ENCODE measurements at regions not wholly inside any gene's neighbourhood (a gene's known extent, or its start where the extent isn't known, plus 50 kb on each side); places are given as distances from the start of the nearest gene placed in this dataset.

DNA sequence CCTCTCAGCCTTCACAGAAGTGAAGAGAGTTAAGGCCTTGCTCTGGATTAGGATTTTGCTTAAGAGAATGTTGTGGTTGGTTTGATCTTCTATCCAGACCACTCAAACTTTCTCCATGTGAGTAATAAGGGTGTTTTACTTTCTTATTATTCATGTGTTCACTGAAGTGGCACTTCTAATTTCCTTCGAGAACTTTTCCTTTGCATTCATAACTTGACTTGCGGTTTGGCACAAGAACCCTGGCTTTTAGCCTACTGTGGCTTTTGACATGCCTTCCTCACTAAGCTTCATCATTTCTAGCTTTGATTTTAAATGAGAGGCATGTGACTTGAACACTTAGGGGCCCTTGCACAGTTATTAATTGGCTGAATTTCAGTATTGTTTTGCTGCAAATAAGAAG is 166.1 kb upstream of the OPRM1 start:
- no peaks in the 10 kb centered on the region for H3K4me1 ChIP-seq (ENCODE audit: insufficient read depth, low read length, poor library complexity, severe bottlenecking)
- intact Hi-C loops (cut with micrococcal nuclease; ENCODE audit: unreplicated experiment): no loop called here
- H3K9me3 ChIP-seq (ENCODE audit: low read length): no peaks in the 10 kb centered on the region
- H3K4me2 ChIP-seq (ENCODE audit: low read length): no peak overlapping the region
- no peak for DNase-seq (ENCODE audit: low spot score)
- no TSS peak for BruUV-seq (replicated peaks)
- H2AFZ ChIP-seq (ENCODE audit: low read length): no peak overlapping the region
- H4K20me1 ChIP-seq (ENCODE audit: insufficient read depth, low read length): no peaks in the 10 kb centered on the region
- H3K9me2 ChIP-seq (ENCODE audit: insufficient read depth, low read length): no peaks in the 10 kb centered on the region
- H3K79me2 ChIP-seq (ENCODE audit: insufficient read depth, low read depth, low read length): no peaks in the 10 kb centered on the region
- H3K4me3 ChIP-seq (ENCODE audit: low read depth, low read length, poor library complexity, severe bottlenecking): no peak overlapping the region
- H3K36me3 ChIP-seq (ENCODE audit: insufficient read depth, low read length): no peaks in the 10 kb centered on the region
- no peak overlapping the region for H3K27ac ChIP-seq (ENCODE audit: low read depth, low read length, poor library complexity, severe bottlenecking)
- ChIA-PET CTCF (ENCODE audit: unreplicated experiment) (no interaction called here), POLR2A (interaction anchor here (1.2 kb wide), 1 partner anchor 10 kb away, joined by 3 read pairs; no protein-coding TSS in a partner anchor)
- TF ChIP-seq EZH2phosphoT487 (IDR thresholded peaks at IDR 0.05; ENCODE audit: borderline replicate concordance, low read depth, low read length): no peak
- TF ChIP-seq, protein P1, sequence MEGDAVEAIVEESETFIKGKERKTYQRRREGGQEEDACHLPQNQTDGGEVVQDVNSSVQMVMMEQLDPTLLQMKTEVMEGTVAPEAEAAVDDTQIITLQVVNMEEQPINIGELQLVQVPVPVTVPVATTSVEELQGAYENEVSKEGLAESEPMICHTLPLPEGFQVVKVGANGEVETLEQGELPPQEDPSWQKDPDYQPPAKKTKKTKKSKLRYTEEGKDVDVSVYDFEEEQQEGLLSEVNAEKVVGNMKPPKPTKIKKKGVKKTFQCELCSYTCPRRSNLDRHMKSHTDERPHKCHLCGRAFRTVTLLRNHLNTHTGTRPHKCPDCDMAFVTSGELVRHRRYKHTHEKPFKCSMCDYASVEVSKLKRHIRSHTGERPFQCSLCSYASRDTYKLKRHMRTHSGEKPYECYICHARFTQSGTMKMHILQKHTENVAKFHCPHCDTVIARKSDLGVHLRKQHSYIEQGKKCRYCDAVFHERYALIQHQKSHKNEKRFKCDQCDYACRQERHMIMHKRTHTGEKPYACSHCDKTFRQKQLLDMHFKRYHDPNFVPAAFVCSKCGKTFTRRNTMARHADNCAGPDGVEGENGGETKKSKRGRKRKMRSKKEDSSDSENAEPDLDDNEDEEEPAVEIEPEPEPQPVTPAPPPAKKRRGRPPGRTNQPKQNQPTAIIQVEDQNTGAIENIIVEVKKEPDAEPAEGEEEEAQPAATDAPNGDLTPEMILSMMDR (conservative IDR thresholded peaks at IDR 0.05; ENCODE audit: low read length): no peak

DNA sequence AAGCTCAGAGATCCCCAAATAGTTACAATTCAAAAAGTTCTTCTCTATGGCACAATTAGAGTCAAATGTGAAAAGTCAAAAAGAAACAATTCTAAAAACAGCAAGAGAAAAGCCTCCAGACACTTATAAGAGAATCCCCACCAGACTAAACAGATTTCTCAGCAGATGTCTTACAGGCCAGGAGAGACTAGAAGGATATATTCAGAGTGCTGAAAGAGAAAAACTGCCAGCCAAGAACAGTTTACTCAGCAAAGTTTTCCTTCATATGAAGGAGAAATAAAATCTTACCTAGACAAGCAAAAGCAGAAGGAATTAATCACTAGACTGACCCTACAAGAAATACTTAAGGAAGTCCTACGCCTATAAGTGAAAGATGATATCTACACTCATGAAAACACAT is 176.1 kb upstream of the OPRM1 start:
- ChIA-PET POLR2A (interaction anchor here (0.9 to 1.0 kb wide), 2 partner anchors 10 to 41 kb away, joined by 3 to 4 read pairs; no protein-coding TSS in a partner anchor), CTCF (ENCODE audit: unreplicated experiment) (no interaction called here)
- Histone ChIP-seq H3K4me3 (ENCODE audit: low read depth, low read length, poor library complexity, severe bottlenecking) (no peak overlapping the region), H2AFZ (ENCODE audit: low read length) (no peak overlapping the region), H3K4me2 (ENCODE audit: low read length) (no peak overlapping the region), H4K20me1 (ENCODE audit: insufficient read depth, low read length) (no peaks in the 10 kb centered on the region), H3K79me2 (ENCODE audit: insufficient read depth, low read depth, low read length) (no peaks in the 10 kb centered on the region), H3K9me3 (ENCODE audit: low read length) (no peaks in the 10 kb centered on the region), H3K27ac (ENCODE audit: low read depth, low read length, poor library complexity, severe bottlenecking) (no peak overlapping the region), H3K36me3 (ENCODE audit: insufficient read depth, low read length) (no peaks in the 10 kb centered on the region), H3K4me1 (ENCODE audit: insufficient read depth, low read length, poor library complexity, severe bottlenecking) (no peaks in the 10 kb centered on the region), H3K9me2 (ENCODE audit: insufficient read depth, low read length) (no peaks in the 10 kb centered on the region)
- BruUV-seq (replicated peaks): no TSS peak
- intact Hi-C loops (cut with micrococcal nuclease; ENCODE audit: unreplicated experiment): no loop called here
- TF ChIP-seq, protein P1 (conservative IDR thresholded peaks at IDR 0.05; ENCODE audit: low read length): no peak
- no peak for TF ChIP-seq EZH2phosphoT487 (IDR thresholded peaks at IDR 0.05; ENCODE audit: borderline replicate concordance, low read depth, low read length)
- DNase-seq (ENCODE audit: low spot score): no peak

DNA sequence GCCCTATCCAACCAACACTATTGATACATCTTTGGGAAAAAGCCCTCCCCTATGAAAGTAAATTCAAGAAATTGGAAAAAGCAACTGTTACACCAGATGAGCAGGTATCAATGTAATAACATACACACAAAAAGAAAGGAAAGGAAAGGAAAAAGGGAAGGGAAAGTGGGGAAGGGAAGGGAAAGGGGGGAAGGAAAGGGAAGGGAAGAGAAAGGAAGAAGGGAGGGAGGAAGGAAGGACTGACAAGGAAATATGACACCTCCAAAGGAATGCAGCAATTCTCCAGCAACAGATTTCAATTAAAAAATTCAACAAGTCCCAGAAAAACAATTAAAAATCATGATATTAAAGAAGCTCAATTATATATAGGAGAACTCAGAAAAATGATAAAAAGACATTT is 176.9 kb upstream of the OPRM1 start:
- POLR2A ChIA-PET: interaction anchor here (1.0 kb wide), 1 partner anchor 40 kb away, joined by 4 read pairs; no protein-coding TSS in a partner anchor

More for the DNA sequence above, 176.9 kb upstream of the OPRM1 start:
- intact Hi-C loops (cut with micrococcal nuclease; ENCODE audit: unreplicated experiment): no loop called here
- Histone ChIP-seq H2AFZ (ENCODE audit: low read length) (no peak overlapping the region), H3K9me3 (ENCODE audit: low read length) (no peaks in the 10 kb centered on the region), H3K79me2 (ENCODE audit: insufficient read depth, low read depth, low read length) (no peaks in the 10 kb centered on the region), H3K4me2 (ENCODE audit: low read length) (no peak overlapping the region), H3K9me2 (ENCODE audit: insufficient read depth, low read length) (no peaks in the 10 kb centered on the region), H3K36me3 (ENCODE audit: insufficient read depth, low read length) (no peaks in the 10 kb centered on the region), H3K27ac (ENCODE audit: low read depth, low read length, poor library complexity, severe bottlenecking) (no peak overlapping the region), H3K4me1 (ENCODE audit: insufficient read depth, low read length, poor library complexity, severe bottlenecking) (no peaks in the 10 kb centered on the region), H4K20me1 (ENCODE audit: insufficient read depth, low read length) (no peaks in the 10 kb centered on the region), H3K4me3 (ENCODE audit: low read depth, low read length, poor library complexity, severe bottlenecking) (no peak overlapping the region)
- no peak for DNase-seq (ENCODE audit: low spot score)
- TF ChIP-seq, protein P1 (conservative IDR thresholded peaks at IDR 0.05; ENCODE audit: low read length): no peak
- TF ChIP-seq EZH2phosphoT487 (IDR thresholded peaks at IDR 0.05; ENCODE audit: borderline replicate concordance, low read depth, low read length): no peak
- CTCF ChIA-PET (ENCODE audit: unreplicated experiment): no interaction called here
- no TSS peak for BruUV-seq (replicated peaks)
